Bronchial epithelial cell (primary cell): ENCODE measurements at regions not wholly inside any gene's neighbourhood (a gene's known extent, or its start where the extent isn't known, plus 50 kb on each side); places are given as distances from the start of the nearest gene placed in this dataset.

Experiments
- DNase-seq: peaks from one replicate; pipeline ENCODE4 v3.0.0-alpha.2; 2010; ENCODE audit warnings: low read depth
- FAIRE-seq: peaks from 2 replicates; lab custom pipeline; 2011; peaks lifted over from hg19 to GRCh38; lab: Jason Lieb, UNC
- H3K27me3 ChIP-seq: 2 replicates; pipeline ENCODE4 v1.5.1; 2011; ENCODE audit warnings: low read length; ENCODE audit not compliant: control insufficient read depth, insufficient read depth
- H3K36me3 ChIP-seq: 2 replicates; pipeline ENCODE4 v1.5.1; 2011; ENCODE audit warnings: low read length; ENCODE audit not compliant: control insufficient read depth, insufficient read depth
- H3K4me3 ChIP-seq: 2 replicates; pipeline ENCODE4 v1.5.1; 2011; ENCODE audit warnings: mild to moderate bottlenecking, low read depth, low read length, control low read depth
- TF ChIP-seq, protein P1 (sequence below): IDR thresholded peaks from 2 replicates; pipeline ENCODE4 v1.5.1; 2011; ENCODE audit warnings: mild to moderate bottlenecking, moderate library complexity, low read length, control low read depth, inconsistent platforms; ENCODE audit not compliant: insufficient read depth, severe bottlenecking

DNA sequence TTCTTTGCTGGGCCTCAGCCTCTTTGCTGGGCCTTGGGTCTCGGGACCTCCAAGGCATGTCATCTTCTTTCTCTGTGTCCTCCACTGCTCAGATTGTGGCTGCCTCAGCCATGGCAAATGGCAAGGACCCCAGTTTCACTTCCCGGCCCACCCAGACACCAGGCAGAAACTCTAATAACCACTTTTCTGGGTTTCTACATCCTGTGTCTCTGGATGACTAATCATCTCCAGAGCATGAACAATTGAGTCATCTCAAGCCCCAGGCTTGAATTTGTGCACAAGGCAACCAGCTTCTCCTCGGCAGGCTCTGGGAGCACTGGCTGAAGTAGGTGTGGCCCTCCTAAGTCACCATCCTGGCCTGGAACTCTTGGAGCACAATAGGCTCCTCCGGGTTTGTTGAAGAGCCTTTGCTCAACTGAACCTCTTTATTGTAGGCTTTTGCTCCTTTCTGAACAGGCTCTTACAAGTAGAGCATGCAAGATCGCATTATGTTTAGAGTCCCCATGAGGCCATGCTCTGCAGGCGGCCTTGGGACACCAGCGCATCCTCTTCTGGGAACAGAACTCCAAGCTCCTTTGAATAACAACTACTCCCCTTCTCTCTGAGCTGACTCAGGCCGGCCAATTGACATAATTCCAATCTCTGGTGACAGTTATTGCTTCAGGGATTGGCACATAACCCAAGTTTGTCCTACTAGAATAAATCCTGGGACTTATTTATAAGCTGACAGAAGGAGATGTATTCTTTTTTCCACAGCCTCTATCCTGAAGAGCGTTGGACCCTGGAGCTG, 218.1 kb downstream of the WDR11 start:
- H3K4me3 ChIP-seq, result no peak overlapping the region
- DNase-seq, result peak; percentile 97
- no peaks in the 10 kb centered on the region for H3K36me3 ChIP-seq
- H3K27me3 ChIP-seq, result no peaks in the 10 kb centered on the region
- TF ChIP-seq, protein P1, sequence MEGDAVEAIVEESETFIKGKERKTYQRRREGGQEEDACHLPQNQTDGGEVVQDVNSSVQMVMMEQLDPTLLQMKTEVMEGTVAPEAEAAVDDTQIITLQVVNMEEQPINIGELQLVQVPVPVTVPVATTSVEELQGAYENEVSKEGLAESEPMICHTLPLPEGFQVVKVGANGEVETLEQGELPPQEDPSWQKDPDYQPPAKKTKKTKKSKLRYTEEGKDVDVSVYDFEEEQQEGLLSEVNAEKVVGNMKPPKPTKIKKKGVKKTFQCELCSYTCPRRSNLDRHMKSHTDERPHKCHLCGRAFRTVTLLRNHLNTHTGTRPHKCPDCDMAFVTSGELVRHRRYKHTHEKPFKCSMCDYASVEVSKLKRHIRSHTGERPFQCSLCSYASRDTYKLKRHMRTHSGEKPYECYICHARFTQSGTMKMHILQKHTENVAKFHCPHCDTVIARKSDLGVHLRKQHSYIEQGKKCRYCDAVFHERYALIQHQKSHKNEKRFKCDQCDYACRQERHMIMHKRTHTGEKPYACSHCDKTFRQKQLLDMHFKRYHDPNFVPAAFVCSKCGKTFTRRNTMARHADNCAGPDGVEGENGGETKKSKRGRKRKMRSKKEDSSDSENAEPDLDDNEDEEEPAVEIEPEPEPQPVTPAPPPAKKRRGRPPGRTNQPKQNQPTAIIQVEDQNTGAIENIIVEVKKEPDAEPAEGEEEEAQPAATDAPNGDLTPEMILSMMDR, result no peak
- FAIRE-seq, result peak; percentile 60

DNA sequence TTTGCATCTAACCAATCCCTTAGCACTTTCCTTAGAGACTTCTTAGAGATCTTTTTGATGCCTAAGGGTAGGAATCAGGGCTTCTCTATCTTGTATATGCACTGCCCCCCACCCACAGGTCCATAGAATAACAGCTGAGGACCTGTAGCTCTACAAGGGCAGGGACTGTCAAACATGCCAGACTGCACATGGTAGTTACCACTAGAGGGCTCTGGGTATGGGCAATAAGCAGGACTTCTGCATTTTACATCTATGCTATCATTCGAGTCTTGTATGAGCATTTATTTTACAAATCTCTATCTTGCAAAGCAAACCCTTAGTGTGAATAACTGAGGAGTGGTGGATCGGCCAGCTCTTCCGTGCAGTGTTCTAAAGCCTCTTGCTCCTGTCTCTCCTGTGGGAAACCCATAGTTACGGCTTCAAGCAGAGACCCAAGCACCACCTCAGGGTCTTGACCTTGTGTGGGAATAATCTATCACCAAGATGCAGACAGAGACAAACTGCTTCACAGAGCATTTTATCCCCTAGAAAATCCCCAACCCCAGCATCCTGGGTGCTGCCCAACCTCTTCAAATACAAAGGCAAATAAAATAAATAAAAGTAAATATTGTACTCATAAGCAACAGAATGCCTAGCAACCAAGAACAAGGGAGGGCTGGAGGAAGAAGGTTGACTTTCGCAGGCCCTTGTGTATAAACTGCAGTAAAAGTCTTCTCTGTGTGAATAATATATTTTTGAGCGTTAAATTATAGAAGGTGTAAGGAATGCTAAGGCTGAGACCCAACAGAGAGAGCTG, 219.3 kb downstream of the WDR11 start:
- peak; percentile 48 for DNase-seq
- no peak for FAIRE-seq

DNA sequence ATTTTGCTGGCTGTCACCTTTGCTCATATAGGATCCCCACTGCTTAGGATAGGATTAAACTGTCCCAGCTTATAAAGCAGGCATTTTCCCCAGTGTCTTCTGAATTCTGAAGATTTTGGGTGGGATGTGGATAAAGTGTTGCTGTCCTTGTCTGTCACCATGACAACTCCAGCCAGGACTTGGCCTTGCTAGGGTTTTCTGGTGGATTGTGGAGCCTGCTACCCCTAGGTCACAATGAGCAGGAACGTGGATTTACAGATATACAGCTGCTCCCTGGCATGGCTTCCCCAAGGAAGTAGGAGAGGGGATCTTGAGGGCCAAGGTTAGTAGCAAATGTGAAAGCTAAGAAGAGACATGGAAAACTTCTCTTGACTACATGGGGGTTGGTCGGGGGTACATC, 220.7 kb downstream of the WDR11 start:
- Histone ChIP-seq H3K36me3 (no peaks in the 10 kb centered on the region), H3K4me3 (no peak overlapping the region), H3K27me3 (no peaks in the 10 kb centered on the region)
- FAIRE-seq (no peak), DNase-seq (no peak)
- TF ChIP-seq, protein P1, result no peak

More for the DNA sequence above, 219.3 kb downstream of the WDR11 start:
- Histone ChIP-seq H3K36me3 (no peaks in the 10 kb centered on the region), H3K4me3 (no peak overlapping the region), H3K27me3 (no peaks in the 10 kb centered on the region)
- TF ChIP-seq, protein P1, result peak; percentile 59

DNA sequence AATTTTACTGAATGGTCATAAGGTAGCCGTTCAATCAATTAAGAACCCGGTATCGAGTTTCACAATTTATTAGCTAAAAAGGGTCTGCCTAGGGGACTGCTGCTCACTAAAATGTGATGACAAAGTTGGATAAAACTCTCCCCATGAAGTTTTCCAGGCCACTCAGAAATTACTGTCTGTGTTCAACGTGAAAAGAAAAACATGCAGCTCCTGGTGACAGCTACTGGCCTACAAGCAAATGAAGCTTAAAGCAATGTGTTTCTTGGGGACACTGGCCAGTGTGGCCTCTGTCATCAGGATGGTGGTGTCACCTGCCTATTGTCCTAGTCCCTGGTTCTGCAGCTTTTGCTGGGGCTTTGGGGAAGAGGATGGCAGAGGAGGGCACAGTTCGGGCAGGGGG, 222.6 kb downstream of the WDR11 start:
- Histone ChIP-seq H3K4me3 (no peak overlapping the region), H3K27me3 (no peaks in the 10 kb centered on the region), H3K36me3 (no peaks in the 10 kb centered on the region)
- no peak for FAIRE-seq
- TF ChIP-seq, protein P1, result no peak
- DNase-seq, result no peak

DNA sequence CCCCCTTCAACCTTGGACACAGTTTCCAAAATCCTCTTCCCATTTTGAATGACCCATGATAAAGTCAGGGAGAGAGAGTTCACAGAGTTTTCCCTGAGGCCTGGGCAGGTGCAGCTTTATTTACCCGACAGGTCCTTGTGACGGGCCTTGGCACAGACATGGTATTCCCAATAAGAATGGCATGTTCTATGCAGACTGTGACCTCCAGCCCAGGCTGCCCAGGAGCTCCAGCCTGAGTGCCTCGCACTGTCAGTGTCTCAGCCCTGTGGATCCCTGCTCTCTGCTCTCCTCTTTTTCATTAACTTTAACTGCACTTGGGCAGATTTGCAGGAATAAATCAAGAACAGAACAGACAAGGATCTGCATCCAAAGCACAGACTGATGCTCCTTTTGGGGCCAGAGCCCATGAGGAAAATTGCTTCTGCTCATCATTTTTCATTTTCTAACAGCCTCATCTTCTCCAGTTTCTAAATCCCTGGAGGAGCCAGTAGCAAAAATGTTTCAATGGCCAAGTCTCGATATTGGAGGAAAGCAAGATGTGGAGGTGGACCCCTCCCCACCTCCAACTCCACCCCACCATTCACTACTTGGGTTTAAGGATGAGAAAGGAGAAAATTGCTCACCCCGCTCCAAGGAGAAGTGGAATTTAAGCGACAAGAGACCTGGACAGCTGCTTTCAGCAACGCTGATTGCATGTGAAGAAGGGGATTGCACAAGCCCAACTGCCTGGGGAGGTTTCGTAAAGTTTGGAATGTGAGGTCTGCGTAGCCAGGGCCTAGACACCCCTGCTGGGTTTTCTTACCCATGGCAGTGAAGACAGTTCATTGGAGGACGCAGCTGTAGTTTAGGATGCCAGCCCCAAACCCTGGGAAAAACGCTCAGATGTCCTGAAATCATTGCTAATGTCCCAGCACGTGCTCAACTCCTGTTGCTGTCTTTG, 225.9 kb downstream of the WDR11 start:
- FAIRE-seq (no peak), DNase-seq (peak; percentile 79)
- no peaks in the 10 kb centered on the region for H3K36me3 ChIP-seq
- no peaks in the 10 kb centered on the region for H3K27me3 ChIP-seq
- H3K4me3 ChIP-seq, result no peak overlapping the region
- TF ChIP-seq, protein P1, result no peak
